SK-N-SH treated with all-trans-retinoic acid at 6 μM for 48 hours (cell line): ENCODE measurements at regions not wholly inside any gene's neighbourhood (a gene's known extent, or its start where the extent isn't known, plus 50 kb on each side); places are given as distances from the start of the nearest gene placed in this dataset.

ENCODE experiments used
- ATAC-seq: fragments of 200-7000 bp; cut with Tn5 transposase; 3 replicates; pipeline ENCODE4 v1.9.1; 2020; ENCODE audit warnings: mild to moderate bottlenecking, moderate library complexity
- BACH2 ChIP-seq: fragments of 250-450 bp; sonication (Bioruptor Pico); IDR thresholded peaks from 2 replicates; pipeline ENCODE4 v1.9.0; 2021; ENCODE audit warnings: mild to moderate bottlenecking, borderline replicate concordance
- CREB5 ChIP-seq: fragments of 250-450 bp; sonication (Bioruptor Pico); IDR thresholded peaks from 2 replicates; pipeline ENCODE4 v1.5.1; 2020; ENCODE audit warnings: low read depth, mild to moderate bottlenecking, moderate library complexity
- CSDC2 ChIP-seq: fragments of 250-450 bp; sonication (Bioruptor Pico); IDR thresholded peaks from 2 replicates; pipeline ENCODE4 v1.5.0; 2020; ENCODE audit warnings: mild to moderate bottlenecking, moderate library complexity
- CSRNP3 ChIP-seq: fragments of 250-450 bp; sonication (Bioruptor Pico); IDR thresholded peaks from 2 replicates; pipeline ENCODE4 v1.5.1; 2021; ENCODE audit warnings: mild to moderate bottlenecking, moderate library complexity
- ESRRG ChIP-seq: fragments of 250-450 bp; sonication (Bioruptor Pico); IDR thresholded peaks from 2 replicates; pipeline ENCODE4 v1.6.1; 2021; ENCODE audit warnings: mild to moderate bottlenecking
- GLIS3 ChIP-seq: fragments of 250-450 bp; sonication (Bioruptor Pico); IDR thresholded peaks from 2 replicates; pipeline ENCODE4 v1.5.0; 2020; ENCODE audit warnings: mild to moderate bottlenecking, moderate library complexity
- ISL1 ChIP-seq: fragments of 250-450 bp; sonication (Bioruptor Pico); IDR thresholded peaks from 2 replicates; pipeline ENCODE4 v2.1.2; 2022; ENCODE audit warnings: mild to moderate bottlenecking, moderate library complexity
- OSR1 ChIP-seq: fragments of 250-450 bp; sonication (Bioruptor Pico); IDR thresholded peaks from 2 replicates; pipeline ENCODE4 v1.8.0; 2022; ENCODE audit warnings: moderate library complexity, mild to moderate bottlenecking, inconsistent platforms
- PATZ1 ChIP-seq: fragments of 250-450 bp; sonication (Bioruptor Pico); IDR thresholded peaks from 2 replicates; pipeline ENCODE4 v1.8.0; 2020; ENCODE audit warnings: mild to moderate bottlenecking, moderate library complexity, borderline replicate concordance
- POU6F1 ChIP-seq: fragments of 250-450 bp; sonication (Bioruptor Pico); IDR thresholded peaks from 2 replicates; pipeline ENCODE4 v1.8.0; 2021; ENCODE audit warnings: low read depth, mild to moderate bottlenecking, moderate library complexity, borderline replicate concordance
- RARB ChIP-seq: fragments of 250-450 bp; sonication (Bioruptor Pico); IDR thresholded peaks from 2 replicates; pipeline ENCODE4 v1.8.0; 2021; ENCODE audit warnings: mild to moderate bottlenecking, moderate library complexity
- SNAI2 ChIP-seq: fragments of 250-450 bp; sonication (Bioruptor Pico); IDR thresholded peaks from 2 replicates; pipeline ENCODE4 v1.5.0; 2020; ENCODE audit warnings: mild to moderate bottlenecking, moderate library complexity
- TCF4 ChIP-seq: fragments of 250-450 bp; sonication (Bioruptor Pico); IDR thresholded peaks from 2 replicates; pipeline ENCODE4 v1.8.0; 2021; ENCODE audit warnings: mild to moderate bottlenecking, moderate library complexity, borderline replicate concordance
- TOX ChIP-seq: fragments of 250-450 bp; sonication (Bioruptor Pico); IDR thresholded peaks from 2 replicates; pipeline ENCODE4 v1.8.0; 2021; ENCODE audit warnings: mild to moderate bottlenecking, moderate library complexity, borderline replicate concordance
- TSHZ2 ChIP-seq: fragments of 250-450 bp; sonication (Bioruptor Pico); IDR thresholded peaks from 2 replicates; pipeline ENCODE4 v1.5.0; 2020; ENCODE audit warnings: mild to moderate bottlenecking, moderate library complexity
- ZC3H10 ChIP-seq: fragments of 250-450 bp; sonication (Bioruptor Pico); IDR thresholded peaks from 2 replicates; pipeline ENCODE4 v1.5.1; 2021; ENCODE audit warnings: mild to moderate bottlenecking, moderate library complexity
- ZFP3 ChIP-seq: fragments of 250-450 bp; sonication (Bioruptor Pico); IDR thresholded peaks from 2 replicates; pipeline ENCODE4 v1.5.0; 2020; ENCODE audit warnings: mild to moderate bottlenecking, moderate library complexity
- ZFP30 ChIP-seq: fragments of 450-650 bp; formaldehyde crosslinking; IDR thresholded peaks from 2 replicates; pipeline ENCODE4 v1.5.0; 2022; ENCODE audit warnings: mild to moderate bottlenecking, moderate library complexity
- ZNF70 ChIP-seq: fragments of 450-650 bp; formaldehyde crosslinking; IDR thresholded peaks from 2 replicates; pipeline ENCODE4 v1.5.0; 2020; ENCODE audit warnings: mild to moderate bottlenecking, moderate library complexity
- ZNF8 ChIP-seq: fragments of 450-650 bp; formaldehyde crosslinking; IDR thresholded peaks from 2 replicates; pipeline ENCODE4 v1.5.0; 2020; ENCODE audit warnings: mild to moderate bottlenecking, moderate library complexity

- no peak for ATAC-seq
- TF ChIP-seq SNAI2 (CRISPR knock-in tag) (no peak), POU6F1 (CRISPR knock-in tag) (no peak), TOX (CRISPR knock-in tag) (no peak), BACH2 (CRISPR knock-in tag) (no peak), ISL1 (CRISPR knock-in tag) (no peak), ESRRG (CRISPR knock-in tag) (no peak), ZFP3 (no peak), OSR1 (no peak), ZNF70 (no peak), CSDC2 (no peak), CREB5 (CRISPR knock-in tag) (no peak), ZC3H10 (CRISPR knock-in tag) (no peak)
Observed at GRCh38 chr1:55939866-55940265, 639.5 kb downstream of the PLPP3 start.

- TF ChIP-seq CSRNP3 (CRISPR knock-in tag) (no peak), PATZ1 (CRISPR knock-in tag) (no peak), ZC3H10 (CRISPR knock-in tag) (no peak), OSR1 (no peak), ESRRG (CRISPR knock-in tag) (no peak)
Observed at GRCh38 chr1:55938861-55939260, 640.5 kb downstream of the PLPP3 start.

GRCh38 chr1:55938376-55938850 lies 641.0 kb downstream of the PLPP3 start:
- no peak; the same call in 2 of the 3 replicates for ATAC-seq
- TF ChIP-seq TCF4 (CRISPR knock-in tag) (no peak), CSRNP3 (CRISPR knock-in tag) (no peak), ZC3H10 (CRISPR knock-in tag) (no peak), ISL1 (CRISPR knock-in tag) (no peak), TSHZ2 (CRISPR knock-in tag) (no peak), POU6F1 (CRISPR knock-in tag) (no peak), ZFP3 (no peak), ZFP30 (CRISPR knock-in tag) (no peak), RARB (CRISPR knock-in tag) (no peak), OSR1 (no peak), ZNF8 (no peak), SNAI2 (CRISPR knock-in tag) (no peak), TOX (CRISPR knock-in tag) (no peak), CSDC2 (no peak), BACH2 (CRISPR knock-in tag) (no peak), GLIS3 (no peak), CREB5 (CRISPR knock-in tag) (no peak), ESRRG (CRISPR knock-in tag) (no peak)

More at GRCh38 chr1:55938861-55939260, 640.5 kb downstream of the PLPP3 start:
- ATAC-seq: no peak; the same call in 2 of the 3 replicates
